H1 (cell line): ENCODE measurements at regions not wholly inside any gene's neighbourhood (a gene's known extent, or its start where the extent isn't known, plus 50 kb on each side); places are given as distances from the start of the nearest gene placed in this dataset.

ENCODE experiments used
- CTCF ChIA-PET: fragments of 300-600 bp; sonication (Branson Sonifier 250); formaldehyde crosslinking; loops from one replicate; lab custom pipeline; 2021; ENCODE audit not compliant: partially characterized antibody; lab: Charles Lee
- POLR2A ChIA-PET: fragments of 300-600 bp; sonication (Branson Sonifier 250); formaldehyde crosslinking; loops from one replicate; lab custom pipeline; 2021; ENCODE audit warnings: inconsistent platforms; ENCODE audit not compliant: partially characterized antibody; lab: Charles Lee
- DNase-seq, 2 experiments: peaks; one replicate each; pipeline versions ENCODE4 v3.0.0 to v3.0.0-alpha.2; 2010 to 2022; ENCODE audit warnings: low spot score in 2 of 2, low read depth in 1 of 2, mixed read lengths in 1 of 2
- FAIRE-seq: peaks from 2 replicates; lab custom pipeline; 2011; peaks lifted over from hg19 to GRCh38; lab: Jason Lieb, UNC
- H2AFZ ChIP-seq: 2 replicates; pipeline ENCODE4 v1.8.1; 2012; ENCODE audit warnings: low read length, inconsistent platforms
- H2AK5ac ChIP-seq: 2 replicates; pipeline ENCODE4 v1.6.1; 2013; ENCODE audit warnings: low read depth, low read length
- H2BK120ac ChIP-seq: replicated peaks from 2 replicates; pipeline ENCODE3; 2013; ENCODE audit warnings: low read depth, low read length, inconsistent platforms
- H2BK12ac ChIP-seq: 2 replicates; pipeline ENCODE4 v1.6.1; 2013; ENCODE audit warnings: low read depth, low read length
- H2BK15ac ChIP-seq: 2 replicates; pipeline ENCODE4 v1.6.1; 2013; ENCODE audit warnings: low read length
- H2BK20ac ChIP-seq: 2 replicates; pipeline ENCODE4 v1.6.1; 2013; ENCODE audit warnings: low read length
- H2BK5ac ChIP-seq: 2 replicates; pipeline ENCODE4 v1.6.1; 2013; ENCODE audit warnings: low read depth, low read length
- H3K14ac ChIP-seq: 2 replicates; pipeline ENCODE4 v1.6.1; 2013; ENCODE audit warnings: inconsistent platforms; ENCODE audit not compliant: insufficient read length
- H3K18ac ChIP-seq: 2 replicates; pipeline ENCODE4 v1.6.1; 2013; ENCODE audit warnings: low read length; ENCODE audit errors: extremely low read depth
- H3K23ac ChIP-seq: 2 replicates; pipeline ENCODE4 v1.6.1; 2013; ENCODE audit warnings: inconsistent platforms; ENCODE audit not compliant: insufficient read length
- H3K23me2 ChIP-seq: 2 replicates; pipeline ENCODE4 v1.6.1; 2013; ENCODE audit warnings: low read depth, low read length
- H3K27ac ChIP-seq: 2 replicates; pipeline ENCODE4 v1.6.1; 2011; ENCODE audit warnings: low read depth, low read length, inconsistent platforms
- H3K27me3 ChIP-seq, 4 experiments: replicated peaks in 1 of 4; 1 replicate in 1 of 4; 2 replicates in 3 of 4; pipeline versions ENCODE4 v1.6.1 to v1.8.1; 2011 to 2013; ENCODE audit warnings: low read length in 3 of 4, mild to moderate bottlenecking in 3 of 4, inconsistent platforms in 2 of 4, mixed read lengths in 2 of 4, moderate library complexity in 1 of 4; ENCODE audit not compliant: control insufficient read depth in 3 of 4, insufficient read depth in 3 of 4; ENCODE audit errors: extremely low read depth in 1 of 4
- H3K36me3 ChIP-seq, 4 experiments: 2 replicates each; pipeline versions ENCODE4 v1.6.1 to v1.8.1; 2011 to 2013; ENCODE audit warnings: mild to moderate bottlenecking in 4 of 4, low read length in 3 of 4, moderate library complexity in 2 of 4, control low read depth in 1 of 4, inconsistent platforms in 1 of 4; ENCODE audit not compliant: insufficient read depth in 4 of 4, control insufficient read depth in 2 of 4
- H3K4ac ChIP-seq: replicated peaks from 2 replicates; pipeline ENCODE3; 2013; ENCODE audit warnings: low read length, low read depth, mixed read lengths, inconsistent platforms; ENCODE audit not compliant: insufficient read length
- H3K4me1 ChIP-seq, 4 experiments: replicated peaks in 1 of 4; 1 replicate in 1 of 4; 2 replicates in 3 of 4; pipeline versions ENCODE4 v1.6.1 to v1.8.1; 2011 to 2013; ENCODE audit warnings: low read length in 3 of 4, inconsistent platforms in 2 of 4, mixed read lengths in 1 of 4; ENCODE audit not compliant: insufficient read depth in 4 of 4, control insufficient read depth in 3 of 4
- H3K4me2 ChIP-seq, 2 experiments: 2 replicates each; pipeline versions ENCODE4 v1.6.1 to v1.8.1; 2011 to 2013; ENCODE audit warnings: low read depth in 2 of 2, low read length in 2 of 2, control low read depth in 1 of 2, inconsistent platforms in 1 of 2, mild to moderate bottlenecking in 1 of 2; ENCODE audit not compliant: insufficient read depth in 1 of 2
- H3K4me3 ChIP-seq, 4 experiments: fragments of 200-600, 300-600 bp in 1 of 4; sonication (generic), shearing (Covaris generic), sonication (Bioruptor Twin) in 1 of 4; 2 replicates each; pipeline versions ENCODE4 v1.5.1 to v1.8.1; 2011 to 2016; ENCODE audit warnings: low read length in 4 of 4, low read depth in 3 of 4, control low read depth in 2 of 4, inconsistent platforms in 2 of 4, mild to moderate bottlenecking in 2 of 4, mixed read lengths in 1 of 4, moderate library complexity in 1 of 4; ENCODE audit not compliant: insufficient read depth in 2 of 4; ENCODE audit errors: extremely low read depth in 1 of 4
- H3K56ac ChIP-seq: replicated peaks from 2 replicates; pipeline ENCODE3; 2013; ENCODE audit warnings: low read depth, mild to moderate bottlenecking, mixed read lengths, low read length, inconsistent platforms; ENCODE audit not compliant: insufficient read length
- H3K79me1 ChIP-seq: 2 replicates; pipeline ENCODE4 v1.6.1; 2013; ENCODE audit warnings: low read depth, low read length, control low read depth
- H3K79me2 ChIP-seq, 2 experiments: 2 replicates each; pipeline versions ENCODE4 v1.6.1 to v1.8.1; 2012 to 2013; ENCODE audit warnings: low read length in 2 of 2, mild to moderate bottlenecking in 2 of 2, inconsistent platforms in 1 of 2; ENCODE audit not compliant: insufficient read depth in 2 of 2, control insufficient read depth in 1 of 2
- H3K9ac ChIP-seq, 4 experiments: replicated peaks in 1 of 4; 1 replicate in 1 of 4; 2 replicates in 3 of 4; pipeline versions ENCODE4 v1.6.1 to v1.8.1; 2011 to 2013; ENCODE audit warnings: low read depth in 3 of 4, low read length in 3 of 4, control low read depth in 2 of 4, mild to moderate bottlenecking in 2 of 4, moderate library complexity in 2 of 4, inconsistent platforms in 1 of 4; ENCODE audit errors: extremely low read depth in 1 of 4
- H3K9me3 ChIP-seq, 2 experiments: 2 replicates each; pipeline versions ENCODE4 v1.6.1 to v1.8.1; 2012 to 2013; ENCODE audit warnings: mild to moderate bottlenecking in 2 of 2, moderate library complexity in 2 of 2, control low read depth in 1 of 2, inconsistent platforms in 1 of 2, low read depth in 1 of 2, low read length in 1 of 2, mixed read lengths in 1 of 2; ENCODE audit not compliant: insufficient read depth in 2 of 2
- H4K20me1 ChIP-seq, 2 experiments: replicated peaks in 1 of 2; 2 replicates each; pipeline versions ENCODE3 to v1.8.1; 2011 to 2013; ENCODE audit warnings: inconsistent platforms in 2 of 2, low read length in 2 of 2, mild to moderate bottlenecking in 1 of 2; ENCODE audit not compliant: insufficient read depth in 2 of 2, control insufficient read depth in 1 of 2
- H4K5ac ChIP-seq: 2 replicates; pipeline ENCODE4 v1.6.1; 2013; ENCODE audit warnings: low read length, low read depth, mixed read lengths, inconsistent platforms; ENCODE audit not compliant: insufficient read length
- H4K8ac ChIP-seq: 2 replicates; pipeline ENCODE4 v1.8.0; 2013; ENCODE audit warnings: mild to moderate bottlenecking, moderate library complexity, low read length, inconsistent platforms; ENCODE audit not compliant: insufficient read depth; ENCODE audit errors: extremely low read depth
- H4K91ac ChIP-seq: replicated peaks from 2 replicates; pipeline ENCODE3; 2013; ENCODE audit warnings: low read length, mixed read lengths, inconsistent platforms; ENCODE audit not compliant: insufficient read length
- ASH2L ChIP-seq: fragments of 200-600, 300-600 bp; sonication (generic); IDR thresholded peaks from one replicate; pipeline ENCODE4 v1.7.1; 2017; ENCODE audit warnings: low read length
- ATF2 ChIP-seq: IDR thresholded peaks from 2 replicates; pipeline ENCODE4 v1.6.1; 2012; ENCODE audit warnings: low read length, inconsistent platforms
- CBX8 ChIP-seq: fragments of 300-800, 300-1000 bp; sonication (generic); IDR thresholded peaks from 2 replicates; pipeline ENCODE4 v1.7.1; 2016; ENCODE audit warnings: low read depth, low read length, borderline replicate concordance
- EZH2 ChIP-seq: fragments of 200-600 bp; sonication (generic); IDR thresholded peaks from 2 replicates; pipeline ENCODE4 v1.7.1; 2012; ENCODE audit warnings: low read depth, mild to moderate bottlenecking, moderate library complexity, low read length, inconsistent platforms; ENCODE audit not compliant: severe bottlenecking
- HDAC2 ChIP-seq, 2 experiments: fragments of 300-600 bp in 1 of 2; sonication (generic) in 1 of 2; IDR thresholded peaks; 2 replicates each; pipeline ENCODE4 v1.6.1; 2011 to 2012; ENCODE audit warnings: low read depth in 2 of 2, low read length in 2 of 2, mild to moderate bottlenecking in 2 of 2, moderate library complexity in 2 of 2, borderline replicate concordance in 1 of 2, inconsistent platforms in 1 of 2
- KDM1A ChIP-seq: fragments of 200-600, 300-600 bp; sonication (generic); IDR thresholded peaks from 2 replicates; pipeline ENCODE4 v1.7.1; 2016; ENCODE audit warnings: mild to moderate bottlenecking, low read length, borderline replicate concordance
- KDM5A ChIP-seq: fragments of 200-600 bp; IDR thresholded peaks from 2 replicates; pipeline ENCODE4 v1.7.1; 2012; ENCODE audit warnings: mild to moderate bottlenecking, low read length, inconsistent platforms, mixed read lengths
- SIN3A ChIP-seq, 2 experiments: IDR thresholded peaks in 1 of 2; conservative IDR thresholded peaks in 1 of 2; 2 replicates each; pipeline ENCODE4 v1.6.1; 2011 to 2012; ENCODE audit warnings: low read length in 2 of 2, improper control_type of control experiment in 1 of 2, low read depth in 1 of 2, mild to moderate bottlenecking in 1 of 2
- SP1 ChIP-seq: IDR thresholded peaks from 2 replicates; pipeline ENCODE4 v1.6.1; 2011; ENCODE audit warnings: low read depth, low read length
- SUZ12 ChIP-seq: fragments of 200-600 bp; sonication (generic); IDR thresholded peaks from 2 replicates; pipeline ENCODE4 v1.6.1; 2012; ENCODE audit warnings: mild to moderate bottlenecking, inconsistent platforms, low read length, moderate library complexity, mixed read lengths
- TEAD4 ChIP-seq: IDR thresholded peaks from 2 replicates; pipeline ENCODE4 v1.6.1; 2012; ENCODE audit warnings: low read depth, low read length, inconsistent platforms, mixed read lengths
- YY1 ChIP-seq: IDR thresholded peaks from 2 replicates; pipeline ENCODE4 v1.6.1; 2011; ENCODE audit warnings: low read depth, mild to moderate bottlenecking, low read length
- WGBS, 2 experiments: shearing (Covaris generic) in 1 of 2; methylation state at CpG; one replicate each; pipeline versions ENCODE4 v1.1.6 to v1.1.7; 2013 to 2015; ENCODE audit warnings: low lambda C conversion rate in 2 of 2, mixed read lengths in 2 of 2, inconsistent platforms in 1 of 2, low coverage in 1 of 2, missing lambda C conversion rate in 1 of 2; ENCODE audit not compliant: insufficient replicate concordance in 2 of 2, insufficient coverage in 1 of 2, insufficient read length in 1 of 2; ENCODE audit errors: extremely low coverage in 1 of 2, missing lambda C conversion rate in 1 of 2; 5-methylcytosine and 5-hydroxymethylcytosine counted together

- Histone ChIP-seq H2AFZ (no peak overlapping the region), H2BK15ac (no peak overlapping the region), H3K36me3 (no peaks in the 10 kb centered on the region), H2BK5ac (no peak overlapping the region), H3K27me3 (no peaks in the 10 kb centered on the region), H3K23ac (no peak overlapping the region), H3K4me3 (no peak overlapping the region), H2BK20ac (no peak overlapping the region), H2BK12ac (no peak overlapping the region), H2BK120ac (no peak overlapping the region), H4K20me1 (no peaks in the 10 kb centered on the region), H3K18ac (no peak overlapping the region), H3K9ac (no peak overlapping the region)
- WGBS, 2 experiments: 87% methylated on average over 6 of the region's 6 CpGs; no CpG with 5 or more reads in 1 of the 2 experiments
- no peak for TF ChIP-seq ASH2L
- no peak for TF ChIP-seq TEAD4
- no peak for TF ChIP-seq SUZ12
- TF ChIP-seq YY1: no peak
- no peak for TF ChIP-seq SIN3A (conservative IDR thresholded peaks at IDR 0.05 in 1 of 2, IDR thresholded peaks at IDR 0.05 in 1 of 2; ENCODE audit: low read depth in 1 of 2, low read length in 2 of 2)
- TF ChIP-seq KDM5A: no peak
- no peak for TF ChIP-seq SP1
- no peak for TF ChIP-seq EZH2
- no peak for TF ChIP-seq ATF2
- TF ChIP-seq CBX8: no peak
- TF ChIP-seq HDAC2 (IDR thresholded peaks at IDR 0.05; ENCODE audit: borderline replicate concordance in 1 of 2, low read depth in 2 of 2, low read length in 2 of 2): no peak
- TF ChIP-seq KDM1A: no peak
- TF ChIP-seq, all 59 proteins: peak for 0
- FAIRE-seq (no peak), DNase-seq (no peak)
- Histone ChIP-seq H3K9me3 (no peaks in the 10 kb centered on the region), H4K91ac (no peak overlapping the region), H3K4me1 (peaks cover 2 to 18% (median 11%) of the 10 kb centered on the region in 4 experiments; a peak in 5 of 7 replicates), H3K27ac (no peak overlapping the region), H3K56ac (no peak overlapping the region), H2AK5ac (no peak overlapping the region), H3K14ac (no peak overlapping the region), H3K79me1 (no peaks in the 10 kb centered on the region), H3K4me2 (no peak overlapping the region), H4K8ac (no peak overlapping the region), H3K4ac (no peak overlapping the region), H4K5ac (no peak overlapping the region), H3K23me2 (no peaks in the 10 kb centered on the region), H3K79me2 (no peaks in the 10 kb centered on the region)
- POLR2A ChIA-PET: no interaction called here
- CTCF ChIA-PET: interaction anchor here (0.9 to 1.5 kb wide), 2 partner anchors 12 to 294 kb away, joined by 3 to 5 read pairs; no protein-coding TSS in a partner anchor
Observed at GRCh38 chr2:129720360-129720759, 259.1 kb upstream of the RAB6C start.
